Body of pancreas (tissue), 4 donors: ENCODE measurements at regions not wholly inside any gene's neighbourhood (a gene's known extent, or its start where the extent isn't known, plus 50 kb on each side); places are given as distances from the start of the nearest gene placed in this dataset.

ENCODE experiments used
- POLR2A ChIP-seq, 3 donors: fragments of 450-650 bp; IDR thresholded peaks; one replicate each; pipeline ENCODE4 v1.6.1; 2016; ENCODE audit warnings: antibody characterized with exemption in 3 of 3, mild to moderate bottlenecking in 2 of 3
- TF ChIP-seq, protein P1 (sequence below), 7 experiments: fragments of 450-650 bp in 4 of 7; fragments of 200-600 bp in 3 of 7; sonication (generic) in 3 of 7; IDR thresholded peaks; one replicate each; pipeline ENCODE4 v1.5.1; 2016 to 2019; ENCODE audit warnings: antibody characterized with exemption in 7 of 7

DNA sequence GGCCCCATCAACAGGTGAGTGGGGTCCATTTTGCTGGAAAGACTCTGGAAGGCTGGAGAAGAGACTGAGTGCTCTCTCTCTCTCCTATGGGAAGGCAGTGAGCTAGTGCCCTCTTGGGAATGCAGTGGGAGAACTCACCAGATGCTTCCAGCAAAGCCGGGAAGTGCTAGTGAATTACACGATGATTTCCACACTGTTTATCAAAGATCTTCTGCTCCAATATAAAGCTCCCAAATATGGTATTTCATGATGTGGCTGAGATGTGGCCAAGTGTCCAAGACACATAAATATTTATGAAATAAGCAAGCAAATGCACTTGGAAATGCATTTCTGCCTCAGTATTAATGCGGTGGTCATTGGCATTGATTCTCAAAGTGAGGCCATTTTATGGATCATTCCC is 135.9 kb downstream of the VAPA start:
- TF ChIP-seq, protein P1, sequence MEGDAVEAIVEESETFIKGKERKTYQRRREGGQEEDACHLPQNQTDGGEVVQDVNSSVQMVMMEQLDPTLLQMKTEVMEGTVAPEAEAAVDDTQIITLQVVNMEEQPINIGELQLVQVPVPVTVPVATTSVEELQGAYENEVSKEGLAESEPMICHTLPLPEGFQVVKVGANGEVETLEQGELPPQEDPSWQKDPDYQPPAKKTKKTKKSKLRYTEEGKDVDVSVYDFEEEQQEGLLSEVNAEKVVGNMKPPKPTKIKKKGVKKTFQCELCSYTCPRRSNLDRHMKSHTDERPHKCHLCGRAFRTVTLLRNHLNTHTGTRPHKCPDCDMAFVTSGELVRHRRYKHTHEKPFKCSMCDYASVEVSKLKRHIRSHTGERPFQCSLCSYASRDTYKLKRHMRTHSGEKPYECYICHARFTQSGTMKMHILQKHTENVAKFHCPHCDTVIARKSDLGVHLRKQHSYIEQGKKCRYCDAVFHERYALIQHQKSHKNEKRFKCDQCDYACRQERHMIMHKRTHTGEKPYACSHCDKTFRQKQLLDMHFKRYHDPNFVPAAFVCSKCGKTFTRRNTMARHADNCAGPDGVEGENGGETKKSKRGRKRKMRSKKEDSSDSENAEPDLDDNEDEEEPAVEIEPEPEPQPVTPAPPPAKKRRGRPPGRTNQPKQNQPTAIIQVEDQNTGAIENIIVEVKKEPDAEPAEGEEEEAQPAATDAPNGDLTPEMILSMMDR (IDR thresholded peaks at IDR 0.05): no peak
- no peak for TF ChIP-seq POLR2A (IDR thresholded peaks at IDR 0.05)
